ENCODE measurements at regions not wholly inside any gene's neighbourhood (a gene's known extent, or its start where the extent isn't known, plus 50 kb on each side); places are given as distances from the start of the nearest gene placed in this dataset.

GRCh38 chr4:186931519-186931918 lies 207.9 kb upstream of the FAT1 start:
- TF ChIP-seq CTCF (conservative IDR thresholded peaks at IDR 0.05 in 1 of 2, IDR thresholded peaks at IDR 0.05 in 1 of 2; ENCODE audit: extremely low read depth in 1 of 2, insufficient read depth in 1 of 2, low read depth in 1 of 2, low read length in 2 of 2) (no peak), EZH2 (IDR thresholded peaks at IDR 0.05; ENCODE audit: borderline replicate concordance, low read length) (no peak)

Measured in mammary epithelial cell (primary cell).